Inferior parietal cortex (tissue), 1 donor: ENCODE measurements at regions not wholly inside any gene's neighbourhood (a gene's known extent, or its start where the extent isn't known, plus 50 kb on each side); places are given as distances from the start of the nearest gene placed in this dataset.

Experiments used
- DNase-seq: peaks from one replicate; pipeline ENCODE4 v3.0.0-alpha.2; 2016; ENCODE audit errors: extremely low spot score

GRCh38 chr3:168653255-168653654 lies 557.5 kb upstream of the GOLIM4 start:
- DNase-seq: no peak

- DNase-seq: no peak
Measured at GRCh38 chr3:168648321-168648720, 552.6 kb upstream of the GOLIM4 start.

- no peak for DNase-seq
Measured at GRCh38 chr3:168647582-168647981, 551.9 kb upstream of the GOLIM4 start.

- DNase-seq: no peak
Measured at GRCh38 chr3:168645180-168645579, 549.5 kb upstream of the GOLIM4 start.

- no peak for DNase-seq
Measured at GRCh38 chr3:168628549-168628948, 532.8 kb upstream of the GOLIM4 start.

- no peak for DNase-seq
Measured at GRCh38 chr3:168625477-168625876, 529.8 kb upstream of the GOLIM4 start.

GRCh38 chr3:168624892-168625448 lies 529.2 kb upstream of the GOLIM4 start:
- no peak for DNase-seq

GRCh38 chr3:168624195-168624594 lies 528.5 kb upstream of the GOLIM4 start:
- no peak for DNase-seq

GRCh38 chr3:168622795-168623194 lies 527.1 kb upstream of the GOLIM4 start:
- DNase-seq: no peak

- DNase-seq: peak; percentile 32
Measured at GRCh38 chr3:168620854-168621253, 525.1 kb upstream of the GOLIM4 start.

GRCh38 chr3:168618827-168619470 lies 523.2 kb upstream of the GOLIM4 start:
- no peak for DNase-seq

GRCh38 chr3:168617658-168618057 lies 521.9 kb upstream of the GOLIM4 start:
- no peak for DNase-seq

GRCh38 chr3:168616915-168617314 lies 521.2 kb upstream of the GOLIM4 start:
- DNase-seq: no peak

- DNase-seq: no peak
Measured at GRCh38 chr3:168615493-168616020, 519.8 kb upstream of the GOLIM4 start.

- no peak for DNase-seq
Measured at GRCh38 chr3:168613151-168613550, 517.4 kb upstream of the GOLIM4 start.

- DNase-seq: no peak
Measured at GRCh38 chr3:168612671-168613070, 516.9 kb upstream of the GOLIM4 start.

GRCh38 chr3:168611826-168612225 lies 516.1 kb upstream of the GOLIM4 start:
- DNase-seq: no peak

GRCh38 chr3:168608926-168609325 lies 513.2 kb upstream of the GOLIM4 start:
- DNase-seq: no peak

GRCh38 chr3:168604767-168605166 lies 509.0 kb upstream of the GOLIM4 start:
- no peak for DNase-seq

- no peak for DNase-seq
Measured at GRCh38 chr3:168598250-168598649, 502.5 kb upstream of the GOLIM4 start.

GRCh38 chr3:168596175-168596823 lies 500.6 kb upstream of the GOLIM4 start:
- no peak for DNase-seq

- no peak for DNase-seq
Measured at GRCh38 chr3:168591587-168591986, 495.9 kb upstream of the GOLIM4 start.

GRCh38 chr3:168589376-168589775 lies 493.7 kb upstream of the GOLIM4 start:
- DNase-seq: no peak
